Esophagus (tissue), 2 donors: ENCODE measurements at regions not wholly inside any gene's neighbourhood (a gene's known extent, or its start where the extent isn't known, plus 50 kb on each side); places are given as distances from the start of the nearest gene placed in this dataset.

Experiments used
- H3K27ac ChIP-seq, 2 donors: one replicate each; pipeline ENCODE4 v1.5.1; 2013; ENCODE audit warnings: low read depth in 2 of 2, mild to moderate bottlenecking in 2 of 2, inconsistent platforms in 1 of 2, low read length in 1 of 2, moderate library complexity in 1 of 2
- H3K27me3 ChIP-seq, 2 donors: one replicate each; pipeline ENCODE4 v1.6.1; 2013; ENCODE audit warnings: low read length in 2 of 2, control low read depth in 1 of 2, mild to moderate bottlenecking in 1 of 2; ENCODE audit not compliant: insufficient read depth in 2 of 2, control insufficient read depth in 1 of 2
- H3K36me3 ChIP-seq, 2 donors: one replicate each; pipeline ENCODE4 v1.6.1; 2013; ENCODE audit warnings: low read length in 1 of 2; ENCODE audit not compliant: control insufficient read depth in 2 of 2, insufficient read depth in 2 of 2
- H3K4me1 ChIP-seq, 2 donors: one replicate each; pipeline ENCODE4 v1.6.1; 2013; ENCODE audit warnings: low read length in 1 of 2; ENCODE audit not compliant: control insufficient read depth in 2 of 2, insufficient read depth in 2 of 2
- H3K4me3 ChIP-seq, 2 donors: one replicate each; pipeline ENCODE4 v1.5.1; 2013; ENCODE audit warnings: low read length in 2 of 2, mild to moderate bottlenecking in 2 of 2, low read depth in 1 of 2, moderate library complexity in 1 of 2
- H3K9me3 ChIP-seq, 2 donors: one replicate each; pipeline ENCODE4 v1.6.1; 2013; ENCODE audit warnings: mild to moderate bottlenecking in 2 of 2, low read depth in 1 of 2, low read length in 1 of 2, moderate library complexity in 1 of 2; ENCODE audit not compliant: control insufficient read depth in 2 of 2, insufficient read depth in 1 of 2
- WGBS, 2 donors: extraction: QIAGEN DNeasy Blood & Tissue Kit; methylation state at CpG; one replicate each; pipeline ENCODE4 v1.1.7; 2013; 5-methylcytosine and 5-hydroxymethylcytosine counted together
- donor health status: healthy with polysubstance abuse.
- donor health status: Bipolar disorder and iron deficiency.

DNA sequence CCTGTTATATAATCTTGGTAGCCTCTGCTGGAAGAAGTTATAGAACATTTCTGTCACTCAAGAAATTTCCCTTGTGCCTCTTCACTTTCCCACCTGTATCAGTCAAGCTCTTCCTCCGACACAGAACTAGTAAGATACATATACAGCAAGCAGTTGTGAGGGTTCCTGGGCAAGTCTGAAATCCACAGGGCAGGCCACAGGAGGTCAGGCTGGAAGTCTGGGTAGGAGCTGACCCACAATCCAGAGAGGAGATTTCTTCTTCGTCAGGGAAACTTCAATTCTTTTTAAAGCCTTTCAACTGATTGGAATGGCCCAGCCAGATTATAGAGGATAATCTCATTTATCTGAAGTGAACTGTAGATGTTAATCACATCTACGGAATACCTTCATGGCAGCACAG lies 96.4 kb upstream of the FMN2 start:
- Histone ChIP-seq H3K36me3 (no peaks in the 10 kb centered on the region), H3K4me3 (no peak overlapping the region), H3K27me3 (peaks cover 2 to 11% of the 10 kb centered on the region in 2 donors), H3K27ac (no peak overlapping the region), H3K4me1 (peaks cover 0 to 2% of the 10 kb centered on the region in 2 donors), H3K9me3 (no peaks in the 10 kb centered on the region)
- 65 to 79% methylated on average over 3 of the region's 3 CpGs for WGBS, 2 donors

DNA sequence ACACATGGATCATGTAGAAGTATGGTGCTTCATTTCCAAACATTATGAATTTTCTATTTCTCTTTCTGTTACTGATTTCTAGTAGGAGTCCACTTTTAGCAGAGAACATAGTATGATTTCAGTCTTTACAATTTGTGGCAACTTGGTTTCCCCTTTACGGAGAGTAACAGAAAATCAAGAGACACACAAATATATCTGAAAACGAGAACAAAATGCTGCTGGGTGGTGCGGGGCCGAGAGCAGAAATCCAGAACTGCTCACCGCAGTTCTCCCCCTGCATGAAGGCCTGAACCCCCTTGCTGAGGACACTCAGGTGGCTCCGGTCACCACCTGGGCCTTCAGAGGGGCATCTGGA lies 94.5 kb upstream of the FMN2 start:
- peaks cover 2 to 11% of the 10 kb centered on the region in 2 donors for H3K27me3 ChIP-seq
- H3K4me1 ChIP-seq = peaks cover 0 to 2% of the 10 kb centered on the region in 2 donors
- no peaks in the 10 kb centered on the region for H3K36me3 ChIP-seq
- WGBS, 2 donors = 61 to 66% methylated on average over 6 of the region's 6 CpGs
- no peak overlapping the region for H3K4me3 ChIP-seq
- H3K9me3 ChIP-seq = no peaks in the 10 kb centered on the region
- no peak overlapping the region for H3K27ac ChIP-seq

- no peaks in the 10 kb centered on the region for H3K36me3 ChIP-seq
- peaks cover 2 to 11% of the 10 kb centered on the region in 2 donors for H3K27me3 ChIP-seq
- WGBS, 2 donors = 6 to 8% methylated on average over 80 to 104 of the region's 104 CpGs
- no peak overlapping the region for H3K27ac ChIP-seq
- H3K9me3 ChIP-seq = no peaks in the 10 kb centered on the region
- peak overlapping the region in 1 of 2 donors; percentile 29 for H3K4me3 ChIP-seq
- H3K4me1 ChIP-seq = peaks cover 0 to 2% of the 10 kb centered on the region in 2 donors
Observed at GRCh38 chr1:239997515-239998311, 94.0 kb upstream of the FMN2 start.

GRCh38 chr1:239998312-239998649 lies 93.4 kb upstream of the FMN2 start:
- Histone ChIP-seq H3K4me1 (peaks cover 0 to 2% of the 10 kb centered on the region in 2 donors), H3K9me3 (no peaks in the 10 kb centered on the region), H3K27ac (no peak overlapping the region), H3K36me3 (no peaks in the 10 kb centered on the region), H3K4me3 (peak overlapping the region in 1 of 2 donors; percentile 29), H3K27me3 (peaks cover 2 to 11% of the 10 kb centered on the region in 2 donors)
- 27 to 39% methylated on average over 3 of the region's 3 CpGs for WGBS, 2 donors

GRCh38 chr1:239999170-239999569 lies 92.5 kb upstream of the FMN2 start:
- Histone ChIP-seq H3K36me3 (no peaks in the 10 kb centered on the region), H3K9me3 (no peaks in the 10 kb centered on the region), H3K27me3 (peaks cover 2 to 11% of the 10 kb centered on the region in 2 donors), H3K4me1 (peaks cover 0 to 2% of the 10 kb centered on the region in 2 donors), H3K27ac (no peak overlapping the region), H3K4me3 (no peak overlapping the region)
- 61 to 75% methylated on average over 2 of the region's 2 CpGs for WGBS, 2 donors

- 55 to 66% methylated on average over 4 of the region's 4 CpGs for WGBS, 2 donors
- Histone ChIP-seq H3K4me3 (no peak overlapping the region), H3K9me3 (no peaks in the 10 kb centered on the region), H3K36me3 (no peaks in the 10 kb centered on the region), H3K4me1 (peaks cover 0 to 2% of the 10 kb centered on the region in 2 donors), H3K27ac (no peak overlapping the region), H3K27me3 (peaks cover 2 to 11% of the 10 kb centered on the region in 2 donors)
Observed at GRCh38 chr1:240000634-240001033, 91.0 kb upstream of the FMN2 start.

DNA sequence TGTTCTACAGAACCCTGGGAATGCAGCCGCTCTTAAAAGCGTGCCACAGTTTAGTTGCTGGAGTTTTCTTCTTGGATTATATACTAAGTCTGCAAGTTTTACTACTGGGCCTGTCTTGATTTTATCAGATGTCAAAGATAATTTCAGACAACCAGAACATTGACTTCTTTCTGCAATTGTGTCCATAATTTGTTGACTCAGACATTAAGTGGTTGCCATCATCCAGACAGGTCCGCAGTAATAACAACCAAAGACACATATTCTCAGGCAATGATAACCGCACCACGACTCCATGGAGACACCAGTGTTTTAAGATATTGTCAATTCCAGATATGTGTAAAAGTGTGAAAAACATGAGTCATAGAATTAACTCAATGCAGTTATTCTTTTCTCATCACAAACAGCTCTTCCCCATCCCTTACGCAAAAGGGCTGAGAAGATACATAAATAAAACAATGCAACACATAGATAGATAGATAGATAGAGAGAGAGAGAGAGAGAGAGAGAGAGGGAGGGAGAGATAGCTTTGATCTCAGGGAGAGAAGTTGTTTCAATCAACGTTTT lies 90.4 kb upstream of the FMN2 start:
- 74 to 80% methylated on average over 7 of the region's 7 CpGs for WGBS, 2 donors
- H3K27me3 ChIP-seq = peaks cover 2 to 11% of the 10 kb centered on the region in 2 donors
- H3K4me3 ChIP-seq = no peak overlapping the region

DNA sequence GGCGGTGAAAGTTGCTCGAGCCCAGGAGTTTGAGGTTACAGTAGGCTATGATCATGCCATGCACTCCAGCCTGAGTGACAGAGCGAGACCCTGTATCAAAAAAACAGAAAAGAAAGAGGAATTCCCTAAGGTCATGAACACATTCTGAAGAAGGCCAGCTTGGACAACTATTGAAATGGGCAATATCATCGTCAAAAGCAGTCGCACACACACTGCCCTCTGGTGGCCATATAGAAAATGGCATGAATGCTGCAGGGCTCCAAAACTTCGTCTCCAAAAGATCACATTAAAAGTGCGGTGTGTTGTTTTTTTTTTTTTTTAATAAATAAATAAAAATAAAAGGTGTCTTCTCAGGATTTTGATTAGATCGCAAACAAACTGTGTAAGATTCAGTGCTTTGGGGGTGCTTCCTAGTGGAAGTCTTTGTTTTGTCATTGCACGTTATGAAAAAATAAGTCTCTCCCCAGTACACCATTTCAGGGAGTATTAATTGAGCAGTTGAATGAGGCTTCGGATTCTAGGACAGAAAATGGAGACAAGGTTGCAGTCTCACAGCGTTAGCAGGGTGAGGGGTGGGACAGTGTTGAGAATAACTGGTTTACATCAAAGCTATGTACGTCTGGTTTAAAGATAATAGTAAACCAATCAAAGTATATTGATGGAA lies 87.5 kb upstream of the FMN2 start:
- Histone ChIP-seq H3K4me1 (no peaks in the 10 kb centered on the region), H3K36me3 (no peaks in the 10 kb centered on the region), H3K27me3 (peaks cover 0 to 1% of the 10 kb centered on the region in 2 donors), H3K4me3 (no peak overlapping the region), H3K9me3 (no peaks in the 10 kb centered on the region), H3K27ac (no peak overlapping the region)
- WGBS, 2 donors = 60% methylated on average over 12 of the region's 12 CpGs

More for the DNA sequence above, 90.4 kb upstream of the FMN2 start:
- no peaks in the 10 kb centered on the region for H3K36me3 ChIP-seq
- H3K4me1 ChIP-seq = peaks cover 0 to 2% of the 10 kb centered on the region in 2 donors
- no peak overlapping the region for H3K27ac ChIP-seq
- H3K9me3 ChIP-seq = no peaks in the 10 kb centered on the region

DNA sequence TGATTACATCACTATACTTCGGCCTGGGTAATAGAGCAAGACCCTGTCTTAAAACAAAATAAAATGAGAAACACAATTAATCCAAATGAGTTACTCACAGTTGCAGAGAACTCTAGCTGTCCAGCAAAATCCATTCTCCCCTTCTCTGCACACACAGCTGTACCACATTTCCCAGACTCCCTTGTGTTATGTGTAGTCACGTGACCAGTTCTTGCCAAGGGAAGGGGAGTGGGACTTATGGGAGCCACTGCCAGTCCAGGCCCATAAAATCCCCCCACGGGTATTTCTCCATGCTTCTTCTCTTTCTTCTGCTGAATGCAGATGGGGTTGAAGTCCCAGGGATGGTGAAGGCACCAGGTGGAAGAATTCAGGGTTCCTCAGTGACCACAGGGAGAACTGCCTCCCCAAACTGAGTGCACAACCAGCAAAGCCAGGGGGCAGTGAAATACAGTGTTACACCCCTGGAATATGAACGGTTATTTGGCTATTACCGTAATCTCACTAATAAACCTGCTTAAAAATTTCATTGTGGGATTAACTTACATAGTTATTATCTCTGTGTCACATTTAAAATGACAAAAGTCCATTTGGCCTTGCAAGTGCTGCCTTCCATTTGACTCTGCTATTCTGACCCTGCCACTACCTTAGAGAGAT lies 85.6 kb upstream of the FMN2 start:
- Histone ChIP-seq H3K27ac (no peak overlapping the region), H3K9me3 (peaks cover 0 to 2% of the 10 kb centered on the region in 2 donors)
- 75 to 78% methylated on average over 5 of the region's 5 CpGs for WGBS, 2 donors

More for the DNA sequence above, 85.6 kb upstream of the FMN2 start:
- no peaks in the 10 kb centered on the region for H3K4me1 ChIP-seq
- no peak overlapping the region for H3K4me3 ChIP-seq
- H3K27me3 ChIP-seq = no peaks in the 10 kb centered on the region
- H3K36me3 ChIP-seq = no peaks in the 10 kb centered on the region
